A549 (cell line): ENCODE measurements at regions not wholly inside any gene's neighbourhood (a gene's known extent, or its start where the extent isn't known, plus 50 kb on each side); places are given as distances from the start of the nearest gene placed in this dataset.

Experiments
- JUN ChIP-seq, 2 experiments: fragments of >200 bp; sonication (Bioruptor Twin); formaldehyde crosslinking; IDR thresholded peaks; 2 replicates in 1 of 2; 3 replicates in 1 of 2; pipeline ENCODE4 v1.6.1; 2016 to 2017
- POLR2A ChIP-seq: IDR thresholded peaks from 2 replicates; pipeline ENCODE4 v1.6.1; 2012; ENCODE audit warnings: mild to moderate bottlenecking, low read length
- REST ChIP-seq: fragments of 200-600 bp; sonication (generic); IDR thresholded peaks from 2 replicates; pipeline ENCODE4 v1.6.1; 2016; ENCODE audit warnings: antibody characterized with exemption, mild to moderate bottlenecking, moderate library complexity
- TFCP2L1 ChIP-seq: fragments of 250-450 bp; sonication (Bioruptor Pico); IDR thresholded peaks from 2 replicates; pipeline ENCODE4 v1.5.0; 2021; ENCODE audit warnings: mild to moderate bottlenecking
- TF ChIP-seq, protein P1 (sequence below): fragments of >200 bp; sonication (Bioruptor Twin); formaldehyde crosslinking; IDR thresholded peaks from 3 replicates; pipeline ENCODE4 v1.5.1; 2016

- TF ChIP-seq TFCP2L1 (CRISPR knock-in tag) (no peak), POLR2A (no peak), JUN (IDR thresholded peaks at IDR 0.05) (no peak), REST (no peak)
- TF ChIP-seq, protein P1, sequence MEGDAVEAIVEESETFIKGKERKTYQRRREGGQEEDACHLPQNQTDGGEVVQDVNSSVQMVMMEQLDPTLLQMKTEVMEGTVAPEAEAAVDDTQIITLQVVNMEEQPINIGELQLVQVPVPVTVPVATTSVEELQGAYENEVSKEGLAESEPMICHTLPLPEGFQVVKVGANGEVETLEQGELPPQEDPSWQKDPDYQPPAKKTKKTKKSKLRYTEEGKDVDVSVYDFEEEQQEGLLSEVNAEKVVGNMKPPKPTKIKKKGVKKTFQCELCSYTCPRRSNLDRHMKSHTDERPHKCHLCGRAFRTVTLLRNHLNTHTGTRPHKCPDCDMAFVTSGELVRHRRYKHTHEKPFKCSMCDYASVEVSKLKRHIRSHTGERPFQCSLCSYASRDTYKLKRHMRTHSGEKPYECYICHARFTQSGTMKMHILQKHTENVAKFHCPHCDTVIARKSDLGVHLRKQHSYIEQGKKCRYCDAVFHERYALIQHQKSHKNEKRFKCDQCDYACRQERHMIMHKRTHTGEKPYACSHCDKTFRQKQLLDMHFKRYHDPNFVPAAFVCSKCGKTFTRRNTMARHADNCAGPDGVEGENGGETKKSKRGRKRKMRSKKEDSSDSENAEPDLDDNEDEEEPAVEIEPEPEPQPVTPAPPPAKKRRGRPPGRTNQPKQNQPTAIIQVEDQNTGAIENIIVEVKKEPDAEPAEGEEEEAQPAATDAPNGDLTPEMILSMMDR: no peak
Observed at GRCh38 chr5:163595932-163596607, 90.7 kb downstream of the MAT2B start.
